Limb (tissue), 2 donors: ENCODE measurements at regions not wholly inside any gene's neighbourhood (a gene's known extent, or its start where the extent isn't known, plus 50 kb on each side); places are given as distances from the start of the nearest gene placed in this dataset.
"Not testable (repeated sequence)": the region's sequence is repeated elsewhere in the genome, so short reads cannot be mapped to it uniquely, and the experiment has no call there.

Experiments used
- DNase-seq, 2 donors: peaks; one replicate each; pipeline ENCODE4 v3.0.0-alpha.2; 2016; ENCODE audit errors: extremely low spot score in 2 of 2

GRCh38 chr6:76694795-76695194, 622.3 kb upstream of the IMPG1 start:
- no peak for DNase-seq

GRCh38 chr6:76684875-76685274, 612.4 kb upstream of the IMPG1 start:
- no peak for DNase-seq

DNA sequence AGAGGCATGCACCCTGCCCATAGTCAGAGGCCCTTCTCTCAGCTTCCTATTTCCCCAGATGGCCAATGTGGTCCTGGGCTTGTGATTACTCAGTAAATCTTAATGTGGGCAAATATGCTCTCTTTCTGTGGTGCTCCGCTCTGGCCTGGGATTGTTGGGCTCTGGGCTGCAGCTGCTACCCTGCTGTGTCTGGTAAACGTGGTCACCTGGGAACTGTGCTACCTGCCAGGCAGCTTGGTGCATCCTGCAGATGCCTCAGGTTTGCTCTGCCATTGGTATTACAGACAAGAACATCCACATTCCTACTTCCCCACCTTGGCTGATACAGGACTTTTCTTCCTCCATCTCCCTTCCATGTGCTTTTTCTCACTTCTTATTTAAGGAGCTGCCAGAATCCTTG, 611.5 kb upstream of the IMPG1 start:
- no peak for DNase-seq

- DNase-seq = no peak
Observed at GRCh38 chr6:76682842-76683241, 610.4 kb upstream of the IMPG1 start.

DNA sequence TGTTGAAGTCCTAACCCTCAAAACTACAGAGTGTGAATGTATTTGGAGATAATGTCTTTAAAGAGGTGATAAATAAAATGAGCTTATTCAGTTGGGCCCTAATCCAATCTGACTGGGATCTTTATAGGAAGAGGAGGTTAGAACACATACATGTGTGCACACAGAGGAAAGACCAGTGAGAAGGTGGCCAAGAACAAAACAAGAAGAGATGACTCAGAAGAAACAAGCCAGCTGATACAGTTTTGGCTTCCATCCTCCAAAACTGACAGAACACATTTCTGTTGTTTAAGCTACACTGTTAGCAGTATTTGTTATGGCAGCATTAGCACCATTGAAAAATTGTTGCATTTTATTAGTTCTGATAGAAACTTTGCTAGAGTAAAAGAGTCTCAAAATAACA, 609.3 kb upstream of the IMPG1 start:
- DNase-seq = no peak

GRCh38 chr6:76677017-76677416, 604.6 kb upstream of the IMPG1 start:
- no peak for DNase-seq

DNA sequence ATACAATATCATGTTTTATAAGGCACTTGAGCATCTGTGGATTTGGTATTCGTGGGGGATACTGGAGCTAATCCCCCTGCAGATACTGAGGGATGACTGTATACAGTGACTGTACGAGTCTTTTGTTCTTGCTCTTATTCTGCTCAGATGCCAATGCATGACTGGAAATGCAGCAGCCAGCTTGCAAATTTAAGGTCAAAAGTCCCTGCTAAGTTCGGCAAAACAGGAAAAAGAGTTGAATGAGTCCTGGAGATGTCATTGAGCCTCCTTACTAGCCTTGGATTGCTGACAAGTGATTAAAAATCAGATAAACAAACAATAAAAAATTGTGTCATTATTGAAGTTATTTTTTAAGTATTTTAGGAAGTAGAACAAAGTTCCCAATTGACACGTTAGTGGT, 599.3 kb upstream of the IMPG1 start:
- no peak for DNase-seq

GRCh38 chr6:76644231-76644630, 571.8 kb upstream of the IMPG1 start:
- no peak for DNase-seq

GRCh38 chr6:76639941-76640340, 567.5 kb upstream of the IMPG1 start:
- DNase-seq = no peak

DNA sequence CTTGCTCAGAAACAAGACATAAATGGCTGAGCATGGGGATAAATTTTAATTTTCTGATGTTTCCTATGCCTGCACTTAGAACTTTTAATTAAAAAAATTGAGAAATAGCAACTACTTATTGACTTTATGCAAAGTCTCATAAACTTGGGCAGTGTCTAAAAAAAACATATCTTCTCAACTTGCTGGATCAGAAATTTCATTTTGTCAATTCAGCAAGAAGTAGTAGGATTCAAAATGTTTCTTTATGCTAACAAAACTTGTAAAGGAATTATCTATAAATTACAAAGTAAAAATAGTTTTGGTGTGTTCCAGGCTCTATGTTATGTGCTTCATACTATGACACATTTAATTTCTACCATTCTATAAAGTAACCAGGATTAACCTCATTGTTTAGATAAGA, 562.2 kb upstream of the IMPG1 start:
- DNase-seq = no peak

DNA sequence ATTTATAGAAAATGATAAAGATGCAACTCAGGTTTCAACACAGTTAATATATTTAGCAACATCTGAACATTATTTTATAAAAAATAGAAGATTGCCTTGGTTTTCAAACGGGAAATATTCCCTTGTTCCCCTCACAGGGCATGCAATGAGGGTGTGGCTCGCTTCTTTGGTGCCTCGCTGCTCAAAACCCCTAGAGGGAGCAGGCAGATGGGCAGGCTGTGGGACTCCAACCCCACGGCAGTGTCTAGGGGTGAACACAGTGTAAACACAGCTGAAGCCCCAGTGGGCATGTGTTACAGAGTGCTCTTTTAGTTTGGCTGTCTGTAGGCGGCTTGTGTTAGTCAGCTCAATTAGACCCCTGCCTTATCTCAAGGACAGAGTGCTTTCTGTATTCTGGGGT, 560.8 kb upstream of the IMPG1 start:
- no peak for DNase-seq

GRCh38 chr6:76631622-76632021, 559.2 kb upstream of the IMPG1 start:
- no peak for DNase-seq

- DNase-seq = no peak
Observed at GRCh38 chr6:76615395-76615794, 542.9 kb upstream of the IMPG1 start.

DNA sequence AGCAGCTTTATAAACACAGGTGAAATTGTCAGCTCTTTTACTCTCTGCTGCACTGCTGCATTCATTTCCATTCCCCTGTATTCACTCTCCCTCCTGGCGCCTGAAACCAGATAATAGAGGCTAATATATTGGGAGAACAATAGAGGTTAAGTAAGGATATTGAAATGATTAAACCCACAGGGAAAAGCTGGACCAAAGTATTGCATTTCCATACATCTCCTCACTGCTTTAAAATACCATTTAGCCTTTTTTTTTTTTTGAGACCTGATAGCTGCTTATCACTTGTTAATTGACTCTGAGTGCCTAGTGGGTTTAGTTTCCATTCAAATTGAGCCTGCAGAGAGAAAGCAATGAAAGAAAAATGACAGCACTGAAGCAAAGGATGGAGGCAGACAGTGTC, 540.5 kb upstream of the IMPG1 start:
- no peak for DNase-seq

GRCh38 chr6:76609160-76609559, 536.7 kb upstream of the IMPG1 start:
- no peak for DNase-seq

DNA sequence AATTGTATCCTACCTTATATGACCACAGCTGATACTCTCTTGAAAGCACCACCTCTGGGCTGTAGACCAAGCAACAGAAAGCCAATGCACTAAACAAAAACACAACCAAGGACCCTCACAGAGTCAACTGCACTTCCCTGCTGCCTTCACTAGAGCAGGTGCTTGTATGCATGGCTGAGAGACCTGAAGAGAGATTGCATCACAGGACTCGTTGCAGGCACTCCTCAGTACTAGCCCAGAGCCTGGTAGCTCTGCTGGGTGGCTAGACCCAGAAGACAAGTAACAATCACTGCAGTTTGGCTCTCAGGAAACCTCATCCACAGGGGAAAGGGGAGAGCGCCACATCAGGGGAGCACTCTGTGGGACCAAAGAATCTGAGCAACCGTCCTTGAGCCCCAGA, 521.6 kb upstream of the IMPG1 start:
- no peak for DNase-seq

- no peak for DNase-seq
Observed at GRCh38 chr6:76593668-76594067, 521.2 kb upstream of the IMPG1 start.

DNA sequence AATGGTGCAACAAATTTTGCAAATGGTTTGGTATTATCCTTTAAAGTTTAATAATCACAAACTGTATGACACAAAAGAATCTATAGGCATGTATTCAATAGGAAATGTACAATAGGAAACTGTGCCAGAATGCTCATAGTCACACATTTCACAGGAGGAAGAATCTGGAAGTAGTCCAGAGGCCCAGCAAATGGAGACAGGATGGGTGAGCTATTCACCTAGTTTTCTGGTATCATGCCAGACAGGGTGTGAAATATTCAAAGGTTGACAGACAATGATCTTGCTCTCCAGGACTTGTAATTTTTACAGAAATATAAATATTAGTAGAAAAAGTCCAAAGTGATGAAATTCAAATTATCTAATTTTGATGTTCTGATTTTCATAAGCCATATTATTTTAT, 520.1 kb upstream of the IMPG1 start:
- no peak for DNase-seq

DNA sequence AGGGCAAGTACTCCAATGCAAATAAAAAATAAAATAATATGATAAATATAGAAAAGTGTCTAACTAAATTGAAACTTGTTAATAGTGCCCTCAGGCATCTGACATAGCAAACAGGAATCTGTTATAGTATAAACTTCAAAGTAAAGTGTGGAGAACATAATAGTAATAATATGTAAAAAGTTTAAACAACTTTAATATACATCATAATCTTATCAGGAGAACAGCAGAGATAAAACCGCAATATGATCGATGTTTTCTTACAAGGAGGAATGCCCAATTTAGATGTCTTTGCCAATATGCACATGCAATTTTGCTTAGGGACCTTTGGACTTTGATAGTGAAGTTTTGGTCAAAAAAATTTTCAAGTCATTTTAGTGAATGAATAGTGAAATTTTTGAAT, 514.8 kb upstream of the IMPG1 start:
- DNase-seq = no peak

DNA sequence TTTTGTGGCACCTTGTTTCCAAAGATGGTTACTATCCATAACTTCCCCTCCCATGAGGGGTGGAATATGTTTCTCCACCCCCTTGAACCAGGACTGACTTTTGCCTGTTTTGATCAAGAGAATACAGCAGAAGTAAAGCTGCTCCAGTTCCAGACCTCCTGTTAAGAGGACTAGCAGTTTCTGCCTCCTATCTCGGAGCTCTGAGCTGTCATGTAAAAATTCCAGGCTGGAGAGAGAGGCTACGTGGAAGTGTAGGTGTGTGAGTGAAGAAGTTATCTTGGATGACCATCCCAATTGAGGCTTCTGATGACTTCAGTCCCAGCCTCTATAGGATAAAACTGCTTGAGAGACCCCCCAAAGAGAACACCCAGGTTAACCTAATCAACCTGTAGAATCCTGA, 511.7 kb upstream of the IMPG1 start:
- DNase-seq = no peak

GRCh38 chr6:76578746-76579145, 506.3 kb upstream of the IMPG1 start:
- DNase-seq = no peak

DNA sequence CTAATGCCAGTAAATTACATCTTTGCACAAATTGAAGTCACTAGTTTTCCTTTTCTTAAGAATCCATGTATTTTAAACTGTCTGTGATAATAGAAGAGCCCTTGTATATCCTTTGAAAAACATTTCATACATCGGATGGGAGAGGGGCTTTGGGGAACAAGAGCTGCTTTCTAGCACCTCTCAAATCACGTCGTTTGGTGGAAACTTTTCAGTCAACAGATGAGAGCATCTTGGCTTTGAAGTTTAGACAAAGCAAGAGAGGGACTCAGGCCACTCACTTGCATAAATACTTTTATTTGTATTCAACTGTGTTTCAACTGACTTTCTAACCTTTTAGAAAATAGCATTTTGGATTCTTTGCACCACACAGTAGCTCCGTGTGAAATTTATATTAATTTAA, 502.3 kb upstream of the IMPG1 start:
- DNase-seq = no peak

- DNase-seq = no peak
Observed at GRCh38 chr6:76565932-76566331, 493.5 kb upstream of the IMPG1 start.

- not testable (repeated sequence) for DNase-seq
Observed at GRCh38 chr6:76562371-76562770, 489.9 kb upstream of the IMPG1 start.
